ENCODE measurements at regions not wholly inside any gene's neighbourhood (a gene's known extent, or its start where the extent isn't known, plus 50 kb on each side); places are given as distances from the start of the nearest gene placed in this dataset.
"Not testable (repeated sequence)": the region's sequence is repeated elsewhere in the genome, so short reads cannot be mapped to it uniquely, and the experiment has no call there.

DNA sequence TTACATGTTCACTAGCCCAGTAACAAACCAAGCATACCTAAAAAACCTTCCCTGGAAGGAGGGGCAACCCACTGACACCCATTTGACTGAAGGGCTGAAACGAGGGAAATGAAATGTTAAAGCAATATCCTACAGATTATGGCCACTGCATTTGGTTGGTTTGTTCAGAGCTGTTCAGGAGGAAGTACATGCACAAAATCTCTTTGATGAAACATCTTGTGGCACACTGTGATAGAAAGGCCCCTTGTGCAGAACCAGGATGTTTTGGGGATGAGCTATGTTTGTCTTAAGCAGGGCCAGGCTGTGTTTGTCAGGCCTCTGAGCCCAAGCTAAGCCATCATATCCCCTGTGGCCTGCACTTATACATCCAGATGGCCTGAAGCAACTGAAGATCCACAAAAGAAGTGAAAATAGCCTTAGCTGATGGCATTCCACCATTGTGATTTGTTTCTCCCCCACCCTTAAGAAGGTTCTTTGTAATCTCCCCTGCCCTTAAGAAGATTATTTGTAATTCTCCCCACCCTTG, 467.3 kb upstream of the PIK3R1 start:
- Histone ChIP-seq H3K27me3 (ENCODE audit: control insufficient read depth, insufficient read depth, low read length) (no peaks in the 10 kb centered on the region), H3K9me3 (ENCODE audit: control insufficient read depth, low read depth, low read length) (peaks cover 25% of the 10 kb centered on the region), H3K4me3 (ENCODE audit: low read length) (no peak overlapping the region), H3K4me1 (ENCODE audit: control insufficient read depth, insufficient read depth, low read length) (peaks cover 3% of the 10 kb centered on the region), H3K27ac (ENCODE audit: low read length) (no peak overlapping the region), H3K36me3 (ENCODE audit: control insufficient read depth, insufficient read depth, low read length) (no peaks in the 10 kb centered on the region)
- no CpG with 5 or more reads among the region's 1 CpG for WGBS (ENCODE audit: insufficient coverage, low lambda C conversion rate)
- DNase-seq, result no peak

- WGBS (ENCODE audit: insufficient coverage, low lambda C conversion rate), result 92% methylated on average over 1 of the region's 1 CpG
- DNase-seq, result no peak
- Histone ChIP-seq H3K9me3 (ENCODE audit: control insufficient read depth, low read depth, low read length) (peaks cover 22% of the 10 kb centered on the region), H3K4me1 (ENCODE audit: control insufficient read depth, insufficient read depth, low read length) (peaks cover 3% of the 10 kb centered on the region), H3K27me3 (ENCODE audit: control insufficient read depth, insufficient read depth, low read length) (no peaks in the 10 kb centered on the region), H3K27ac (ENCODE audit: low read length) (no peak overlapping the region), H3K4me3 (ENCODE audit: low read length) (no peak overlapping the region), H3K36me3 (ENCODE audit: control insufficient read depth, insufficient read depth, low read length) (no peaks in the 10 kb centered on the region)
Measured at GRCh38 chr5:67747096-67747495, 468.5 kb upstream of the PIK3R1 start.

- H3K36me3 ChIP-seq (ENCODE audit: control insufficient read depth, insufficient read depth, low read length); H3K27me3 ChIP-seq (ENCODE audit: control insufficient read depth, insufficient read depth, low read length); DNase-seq; H3K4me1 ChIP-seq (ENCODE audit: control insufficient read depth, insufficient read depth, low read length); H3K4me3 ChIP-seq (ENCODE audit: low read length); H3K27ac ChIP-seq (ENCODE audit: low read length): not testable (repeated sequence)
- peaks cover 19% of the 10 kb centered on the region for H3K9me3 ChIP-seq (ENCODE audit: control insufficient read depth, low read depth, low read length)
- WGBS (ENCODE audit: insufficient coverage, low lambda C conversion rate), result no CpG with 5 or more reads among the region's 9 CpGs
Measured at GRCh38 chr5:67746608-67747007, 468.9 kb upstream of the PIK3R1 start.

DNA sequence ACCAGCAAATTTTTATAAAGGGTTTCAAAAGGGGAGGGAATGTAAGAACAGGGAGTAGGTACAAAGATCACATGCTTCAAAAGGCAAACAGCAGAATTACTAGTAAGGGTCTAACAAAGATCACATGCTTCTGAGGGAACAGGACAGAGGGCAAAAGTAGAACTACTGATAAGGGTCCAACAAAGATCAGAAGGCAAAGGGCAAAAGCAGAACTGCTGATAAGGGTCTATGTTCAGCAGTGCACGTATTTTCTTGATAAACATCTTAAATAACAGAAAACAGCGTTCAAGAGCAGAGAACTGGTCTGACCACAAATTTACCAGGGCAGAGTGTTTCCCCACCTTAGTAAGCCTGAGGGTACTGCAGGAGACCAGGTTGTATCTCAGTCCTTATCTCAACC, 469.5 kb upstream of the PIK3R1 start:
- Histone ChIP-seq H3K36me3 (ENCODE audit: control insufficient read depth, insufficient read depth, low read length) (no peaks in the 10 kb centered on the region), H3K27me3 (ENCODE audit: control insufficient read depth, insufficient read depth, low read length) (no peaks in the 10 kb centered on the region), H3K4me1 (ENCODE audit: control insufficient read depth, insufficient read depth, low read length) (peaks cover 3% of the 10 kb centered on the region), H3K9me3 (ENCODE audit: control insufficient read depth, low read depth, low read length) (peaks cover 19% of the 10 kb centered on the region), H3K4me3 (ENCODE audit: low read length) (no peak overlapping the region), H3K27ac (ENCODE audit: low read length) (peak overlapping the region; percentile 43)
- DNase-seq, result peak; percentile 44 to 64
- WGBS (ENCODE audit: insufficient coverage, low lambda C conversion rate), result no CpG with 5 or more reads among the region's 2 CpGs

- 86% methylated on average over 1 of the region's 2 CpGs for WGBS (ENCODE audit: insufficient coverage, low lambda C conversion rate)
- Histone ChIP-seq H3K4me3 (ENCODE audit: low read length) (no peak overlapping the region), H3K36me3 (ENCODE audit: control insufficient read depth, insufficient read depth, low read length) (no peaks in the 10 kb centered on the region)
Measured at GRCh38 chr5:67732921-67733320, 482.6 kb upstream of the PIK3R1 start.

DNA sequence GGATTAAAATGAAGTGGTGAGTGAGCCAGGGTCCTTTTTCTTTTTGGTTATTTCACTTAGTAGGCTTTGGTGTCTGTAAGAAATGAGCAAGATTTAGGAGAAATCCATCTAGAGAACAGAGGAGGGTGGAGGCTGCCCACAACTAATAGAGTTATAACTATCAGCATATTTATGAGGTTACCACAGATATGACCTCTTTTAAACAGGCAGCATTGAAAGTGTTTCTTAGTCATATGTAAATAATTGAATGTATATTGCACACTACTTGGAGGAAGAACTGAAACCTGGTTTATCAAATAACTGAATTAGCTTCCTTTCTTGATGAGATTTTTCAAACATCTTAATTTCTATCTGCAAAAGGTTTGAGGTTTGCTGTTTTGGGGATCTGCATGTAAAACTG, 483.1 kb upstream of the PIK3R1 start:
- H3K9me3 ChIP-seq (ENCODE audit: control insufficient read depth, low read depth, low read length), result no peaks in the 10 kb centered on the region
- no peaks in the 10 kb centered on the region for H3K36me3 ChIP-seq (ENCODE audit: control insufficient read depth, insufficient read depth, low read length)
- no peak overlapping the region for H3K4me3 ChIP-seq (ENCODE audit: low read length)
- no peak for DNase-seq
- no peaks in the 10 kb centered on the region for H3K4me1 ChIP-seq (ENCODE audit: control insufficient read depth, insufficient read depth, low read length)
- H3K27ac ChIP-seq (ENCODE audit: low read length), result no peak overlapping the region
- H3K27me3 ChIP-seq (ENCODE audit: control insufficient read depth, insufficient read depth, low read length), result no peaks in the 10 kb centered on the region

More at GRCh38 chr5:67732921-67733320, 482.6 kb upstream of the PIK3R1 start:
- Histone ChIP-seq H3K9me3 (ENCODE audit: control insufficient read depth, low read depth, low read length) (no peaks in the 10 kb centered on the region), H3K4me1 (ENCODE audit: control insufficient read depth, insufficient read depth, low read length) (no peaks in the 10 kb centered on the region), H3K27me3 (ENCODE audit: control insufficient read depth, insufficient read depth, low read length) (no peaks in the 10 kb centered on the region), H3K27ac (ENCODE audit: low read length) (no peak overlapping the region)
- no peak for DNase-seq

DNA sequence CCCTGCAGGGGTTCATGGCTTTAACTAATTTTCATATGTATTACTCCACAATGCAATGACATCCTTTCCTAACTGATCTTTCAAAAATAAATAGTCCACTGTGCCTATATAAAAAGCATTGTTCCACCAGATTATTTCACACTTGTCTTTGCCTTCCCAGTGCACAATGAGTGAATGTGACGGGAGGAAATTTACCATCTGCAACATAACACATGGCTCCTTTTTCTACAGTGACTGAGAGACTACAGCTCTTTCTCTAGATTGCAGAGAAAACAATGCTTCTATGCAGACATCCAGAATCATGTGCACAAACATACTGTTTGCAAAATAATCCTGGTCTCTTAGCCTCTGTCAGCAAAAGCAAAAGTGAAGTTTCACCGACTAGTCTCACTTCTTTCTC, 483.7 kb upstream of the PIK3R1 start:
- Histone ChIP-seq H3K27me3 (ENCODE audit: control insufficient read depth, insufficient read depth, low read length) (no peaks in the 10 kb centered on the region), H3K4me1 (ENCODE audit: control insufficient read depth, insufficient read depth, low read length) (no peaks in the 10 kb centered on the region), H3K9me3 (ENCODE audit: control insufficient read depth, low read depth, low read length) (no peaks in the 10 kb centered on the region), H3K36me3 (ENCODE audit: control insufficient read depth, insufficient read depth, low read length) (no peaks in the 10 kb centered on the region), H3K4me3 (ENCODE audit: low read length) (no peak overlapping the region), H3K27ac (ENCODE audit: low read length) (no peak overlapping the region)
- DNase-seq, result no peak
- WGBS (ENCODE audit: insufficient coverage, low lambda C conversion rate), result no CpG with 5 or more reads among the region's 2 CpGs

- Histone ChIP-seq H3K4me3 (ENCODE audit: low read length) (no peak overlapping the region), H3K9me3 (ENCODE audit: control insufficient read depth, low read depth, low read length) (no peaks in the 10 kb centered on the region), H3K27me3 (ENCODE audit: control insufficient read depth, insufficient read depth, low read length) (no peaks in the 10 kb centered on the region), H3K4me1 (ENCODE audit: control insufficient read depth, insufficient read depth, low read length) (no peaks in the 10 kb centered on the region), H3K36me3 (ENCODE audit: control insufficient read depth, insufficient read depth, low read length) (no peaks in the 10 kb centered on the region), H3K27ac (ENCODE audit: low read length) (no peak overlapping the region)
- no CpG with 5 or more reads among the region's 1 CpG for WGBS (ENCODE audit: insufficient coverage, low lambda C conversion rate)
- DNase-seq, result peak in 1 of 2 donors; percentile 14
Measured at GRCh38 chr5:67730917-67731474, 484.6 kb upstream of the PIK3R1 start.

DNA sequence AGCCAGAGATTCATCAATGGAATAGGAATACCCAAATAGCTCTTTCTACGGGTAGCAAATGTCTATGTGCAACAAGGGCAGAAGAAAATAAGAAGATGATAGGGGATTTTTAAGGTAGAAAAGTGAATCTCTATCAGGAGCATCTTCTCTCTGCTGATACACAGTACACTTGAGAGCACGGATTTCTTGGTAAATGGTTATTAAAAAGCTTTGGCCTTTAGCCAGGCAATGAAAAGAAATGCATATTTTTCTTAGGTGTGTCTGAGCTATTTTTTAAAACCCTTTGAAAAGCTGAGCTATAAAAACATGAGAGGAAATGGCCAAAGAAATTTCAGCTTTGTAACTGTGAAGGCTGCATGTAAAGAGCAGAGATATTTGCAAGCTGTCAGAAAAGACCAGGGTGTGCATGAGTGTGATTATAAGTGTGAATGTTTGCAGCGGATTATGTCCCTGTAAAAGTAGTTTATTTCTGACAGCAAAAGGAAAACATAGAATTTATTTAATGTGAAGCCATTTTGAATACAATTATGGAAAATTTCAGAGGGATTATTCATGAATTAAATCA, 487.1 kb upstream of the PIK3R1 start:
- Histone ChIP-seq H3K27me3 (ENCODE audit: control insufficient read depth, insufficient read depth, low read length) (no peaks in the 10 kb centered on the region), H3K27ac (ENCODE audit: low read length) (no peak overlapping the region), H3K4me3 (ENCODE audit: low read length) (no peak overlapping the region), H3K36me3 (ENCODE audit: control insufficient read depth, insufficient read depth, low read length) (no peaks in the 10 kb centered on the region), H3K4me1 (ENCODE audit: control insufficient read depth, insufficient read depth, low read length) (no peaks in the 10 kb centered on the region), H3K9me3 (ENCODE audit: control insufficient read depth, low read depth, low read length) (no peaks in the 10 kb centered on the region)
- no CpG with 5 or more reads among the region's 3 CpGs for WGBS (ENCODE audit: insufficient coverage, low lambda C conversion rate)
- peak in 1 of 2 donors; percentile 32 for DNase-seq

- H3K4me1 ChIP-seq (ENCODE audit: control insufficient read depth, insufficient read depth, low read length), result no peaks in the 10 kb centered on the region
- H3K4me3 ChIP-seq (ENCODE audit: low read length), result no peak overlapping the region
- no peak overlapping the region for H3K27ac ChIP-seq (ENCODE audit: low read length)
- H3K27me3 ChIP-seq (ENCODE audit: control insufficient read depth, insufficient read depth, low read length), result no peaks in the 10 kb centered on the region
- H3K36me3 ChIP-seq (ENCODE audit: control insufficient read depth, insufficient read depth, low read length), result no peaks in the 10 kb centered on the region
- no peaks in the 10 kb centered on the region for H3K9me3 ChIP-seq (ENCODE audit: control insufficient read depth, low read depth, low read length)
- DNase-seq, result no peak
- 100% methylated on average over 1 of the region's 1 CpG for WGBS (ENCODE audit: insufficient coverage, low lambda C conversion rate)
Measured at GRCh38 chr5:67725604-67726003, 490.0 kb upstream of the PIK3R1 start.

Measured in large intestine (tissue), 3 donors.